Vagina (tissue), 2 donors: ENCODE measurements at regions not wholly inside any gene's neighbourhood (a gene's known extent, or its start where the extent isn't known, plus 50 kb on each side); places are given as distances from the start of the nearest gene placed in this dataset.

Source experiments
- DNase-seq, 2 donors: peaks; one replicate each; pipeline ENCODE4 v3.0.0-alpha.2; 2017; ENCODE audit errors: extremely low spot score in 2 of 2
- H3K27ac ChIP-seq: fragments of 200-600 bp; sonication (generic); one replicate; pipeline ENCODE4 v1.5.1; 2019
- H3K27me3 ChIP-seq: fragments of 200-600 bp; sonication (generic); one replicate; pipeline ENCODE4 v1.5.1; 2019
- H3K36me3 ChIP-seq, 2 donors: fragments of 200-600 bp; sonication (generic); one replicate each; pipeline ENCODE4 v1.5.1; 2017 to 2019
- H3K4me1 ChIP-seq: fragments of 200-600 bp; sonication (generic); one replicate; pipeline ENCODE4 v1.5.1; 2019
- H3K4me3 ChIP-seq, 2 donors: fragments of 200-600 bp; sonication (generic); 1 replicate in 1 of 2; 2 replicates in 1 of 2; pipeline ENCODE4 v1.5.1; 2016 to 2019
- H3K9me3 ChIP-seq: fragments of 200-600 bp; sonication (generic); one replicate; pipeline ENCODE4 v1.5.1; 2019
- CTCF ChIP-seq, 3 experiments: fragments of 450-650 bp in 2 of 3; fragments of 200-600 bp in 1 of 3; sonication (generic) in 1 of 3; IDR thresholded peaks; one replicate each; pipeline ENCODE4 v1.5.1; 2017 to 2019; ENCODE audit warnings: antibody characterized with exemption in 3 of 3, mild to moderate bottlenecking in 2 of 3, moderate library complexity in 2 of 3
- POLR2A ChIP-seq, 2 donors: fragments of 450-650 bp; IDR thresholded peaks; one replicate each; pipeline ENCODE4 v1.6.1; 2017; ENCODE audit warnings: antibody characterized with exemption in 2 of 2, mild to moderate bottlenecking in 2 of 2, moderate library complexity in 2 of 2
- POLR2AphosphoS5 ChIP-seq, 2 donors: sonication (generic); formaldehyde crosslinking; IDR thresholded peaks; one replicate each; pipeline ENCODE4 v1.9.0; 2017; ENCODE audit warnings: antibody characterized with exemption in 2 of 2, mild to moderate bottlenecking in 2 of 2, low read depth in 1 of 2; ENCODE audit not compliant: insufficient read depth in 1 of 2
- intact Hi-C: fragments of 100-400 bp; cut with DNase I; formaldehyde crosslinking; loops from one replicate; pipeline ENCODE4 v1.15.1; 2023

- H3K27me3 ChIP-seq = no peaks in the 10 kb centered on the region
- no peak for TF ChIP-seq CTCF (IDR thresholded peaks at IDR 0.05)
- no peak for TF ChIP-seq POLR2AphosphoS5 (IDR thresholded peaks at IDR 0.05; ENCODE audit: insufficient read depth in 1 of 2, low read depth in 1 of 2)
- TF ChIP-seq POLR2A (IDR thresholded peaks at IDR 0.05) = no peak
Measured at GRCh38 chr1:36664571-36665287, 182.0 kb upstream of the CSF3R start.

GRCh38 chr1:36663772-36664430, 181.2 kb upstream of the CSF3R start:
- Histone ChIP-seq H3K9me3 (no peaks in the 10 kb centered on the region), H3K4me1 (no peaks in the 10 kb centered on the region), H3K27ac (no peak overlapping the region), H3K4me3 (no peak overlapping the region), H3K36me3 (no peaks in the 10 kb centered on the region), H3K27me3 (no peaks in the 10 kb centered on the region)
- intact Hi-C loops = no loop called here
- TF ChIP-seq POLR2AphosphoS5 (IDR thresholded peaks at IDR 0.05; ENCODE audit: insufficient read depth in 1 of 2, low read depth in 1 of 2) = no peak
- TF ChIP-seq CTCF (IDR thresholded peaks at IDR 0.05) = no peak
- no peak for TF ChIP-seq POLR2A (IDR thresholded peaks at IDR 0.05)
- DNase-seq = no peak

More at GRCh38 chr1:36664571-36665287, 182.0 kb upstream of the CSF3R start:
- Histone ChIP-seq H3K27ac (no peak overlapping the region), H3K36me3 (no peaks in the 10 kb centered on the region), H3K9me3 (no peaks in the 10 kb centered on the region), H3K4me1 (no peaks in the 10 kb centered on the region), H3K4me3 (no peak overlapping the region)
- no peak for DNase-seq
- intact Hi-C loops = no loop called here

- intact Hi-C loops = no loop called here
- TF ChIP-seq CTCF (IDR thresholded peaks at IDR 0.05) (no peak), POLR2A (IDR thresholded peaks at IDR 0.05) (no peak), POLR2AphosphoS5 (IDR thresholded peaks at IDR 0.05; ENCODE audit: insufficient read depth in 1 of 2, low read depth in 1 of 2) (no peak)
- Histone ChIP-seq H3K9me3 (no peaks in the 10 kb centered on the region), H3K27me3 (no peaks in the 10 kb centered on the region), H3K4me1 (no peaks in the 10 kb centered on the region), H3K4me3 (no peak overlapping the region), H3K36me3 (no peaks in the 10 kb centered on the region), H3K27ac (no peak overlapping the region)
- no peak for DNase-seq
Measured at GRCh38 chr1:36658838-36659237, 176.1 kb upstream of the CSF3R start.

DNA sequence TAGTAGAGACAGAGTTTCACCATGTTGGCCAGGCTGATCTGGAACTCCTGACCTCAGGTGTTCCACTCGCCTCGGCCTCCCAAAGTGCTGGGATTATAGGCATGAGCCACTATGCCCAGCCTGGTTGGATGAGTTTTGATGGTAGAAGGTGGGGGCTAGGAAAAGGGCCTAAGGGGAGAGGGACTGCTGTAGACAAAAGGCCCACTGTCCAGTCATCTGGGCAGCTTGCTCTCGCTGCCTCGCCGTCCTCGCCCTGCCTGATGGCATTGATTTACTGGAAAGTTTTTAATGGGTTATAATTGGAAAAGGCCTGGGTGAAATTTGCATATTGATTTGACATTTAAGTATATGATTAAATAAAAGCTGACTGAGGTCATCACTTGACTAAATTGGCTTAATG, 175.1 kb upstream of the CSF3R start:
- Histone ChIP-seq H3K4me3 (no peak overlapping the region), H3K27ac (no peak overlapping the region), H3K4me1 (no peaks in the 10 kb centered on the region), H3K27me3 (no peaks in the 10 kb centered on the region), H3K9me3 (no peaks in the 10 kb centered on the region), H3K36me3 (no peaks in the 10 kb centered on the region)
- intact Hi-C loops = no loop called here
- DNase-seq = no peak
- no peak for TF ChIP-seq POLR2A (IDR thresholded peaks at IDR 0.05)
- TF ChIP-seq POLR2AphosphoS5 (IDR thresholded peaks at IDR 0.05; ENCODE audit: insufficient read depth in 1 of 2, low read depth in 1 of 2) = no peak

GRCh38 chr1:36656838-36657237, 174.1 kb upstream of the CSF3R start:
- no peaks in the 10 kb centered on the region for H3K36me3 ChIP-seq
- H3K9me3 ChIP-seq = no peaks in the 10 kb centered on the region
- no peak overlapping the region for H3K27ac ChIP-seq
- no peak for TF ChIP-seq POLR2AphosphoS5 (IDR thresholded peaks at IDR 0.05; ENCODE audit: insufficient read depth in 1 of 2, low read depth in 1 of 2)
- TF ChIP-seq CTCF (IDR thresholded peaks at IDR 0.05) = no peak
- TF ChIP-seq POLR2A (IDR thresholded peaks at IDR 0.05) = no peak
- no peak for DNase-seq
- no peaks in the 10 kb centered on the region for H3K4me1 ChIP-seq
- no peak overlapping the region for H3K4me3 ChIP-seq
- intact Hi-C loops = no loop called here
- H3K27me3 ChIP-seq = no peaks in the 10 kb centered on the region
